ENCODE measurements at regions not wholly inside any gene's neighbourhood (a gene's known extent, or its start where the extent isn't known, plus 50 kb on each side); places are given as distances from the start of the nearest gene placed in this dataset.

DNA sequence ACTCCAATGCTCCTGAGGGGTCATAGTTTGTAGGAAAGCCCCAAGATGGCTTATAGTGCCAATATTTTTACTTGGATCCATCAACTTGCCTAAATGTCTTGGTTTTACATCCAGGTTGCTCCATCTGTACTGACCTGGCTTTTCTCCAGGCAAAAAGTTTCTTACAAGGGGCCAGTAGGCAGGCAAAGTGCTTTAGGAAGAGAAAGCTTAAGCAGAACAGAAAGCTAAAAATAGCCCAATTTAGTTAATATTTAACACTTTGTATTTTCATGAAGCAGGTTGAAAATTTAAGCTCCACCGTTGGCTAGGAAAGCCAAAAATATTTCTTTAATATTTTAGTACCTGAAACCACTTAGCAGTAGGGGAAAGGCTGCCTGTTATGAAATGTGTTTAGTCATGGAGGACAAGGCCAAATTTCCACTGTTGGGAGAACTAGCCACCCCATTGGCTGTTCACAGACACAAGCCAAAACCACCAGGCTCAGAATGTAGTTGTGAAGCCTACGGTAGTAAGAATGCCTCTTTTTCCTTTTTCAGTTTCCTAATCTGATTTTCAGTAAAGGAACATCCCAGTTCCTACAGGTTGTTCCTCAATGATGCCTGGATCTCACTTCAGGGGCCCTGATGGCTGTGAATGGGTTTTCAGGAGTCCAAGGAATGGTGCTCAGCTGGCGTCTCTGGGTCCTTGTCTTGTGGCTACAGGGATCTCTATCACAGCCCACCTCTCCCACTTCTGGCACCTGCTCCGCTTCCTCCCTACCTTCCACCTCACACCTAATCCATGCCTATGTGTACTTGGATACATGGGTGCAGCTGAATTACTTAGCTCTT, 324.8 kb downstream of the PMP22 start:
- H3K27me3 ChIP-seq = no peaks in the 10 kb centered on the region
- no peak overlapping the region for H3K4me3 ChIP-seq
- H3K27ac ChIP-seq = no peak overlapping the region
- no peak for TF ChIP-seq CTCF (IDR thresholded peaks at IDR 0.05)
- H3K9me3 ChIP-seq = peaks cover 0 to 9% of the 10 kb centered on the region in 2 donors
- H3K36me3 ChIP-seq = no peaks in the 10 kb centered on the region
- no peak for DNase-seq (ENCODE audit: low spot score)
- H3K4me1 ChIP-seq = no peaks in the 10 kb centered on the region

GRCh38 chr17:14935845-14936485, 329.2 kb downstream of the PMP22 start:
- Histone ChIP-seq H3K9me3 (no peaks in the 10 kb centered on the region), H3K27ac (no peak overlapping the region), H3K27me3 (no peaks in the 10 kb centered on the region), H3K4me1 (no peaks in the 10 kb centered on the region), H3K36me3 (no peaks in the 10 kb centered on the region), H3K4me3 (no peak overlapping the region)
- TF ChIP-seq CTCF (IDR thresholded peaks at IDR 0.05) = no peak
- DNase-seq (ENCODE audit: low spot score) = no peak

DNA sequence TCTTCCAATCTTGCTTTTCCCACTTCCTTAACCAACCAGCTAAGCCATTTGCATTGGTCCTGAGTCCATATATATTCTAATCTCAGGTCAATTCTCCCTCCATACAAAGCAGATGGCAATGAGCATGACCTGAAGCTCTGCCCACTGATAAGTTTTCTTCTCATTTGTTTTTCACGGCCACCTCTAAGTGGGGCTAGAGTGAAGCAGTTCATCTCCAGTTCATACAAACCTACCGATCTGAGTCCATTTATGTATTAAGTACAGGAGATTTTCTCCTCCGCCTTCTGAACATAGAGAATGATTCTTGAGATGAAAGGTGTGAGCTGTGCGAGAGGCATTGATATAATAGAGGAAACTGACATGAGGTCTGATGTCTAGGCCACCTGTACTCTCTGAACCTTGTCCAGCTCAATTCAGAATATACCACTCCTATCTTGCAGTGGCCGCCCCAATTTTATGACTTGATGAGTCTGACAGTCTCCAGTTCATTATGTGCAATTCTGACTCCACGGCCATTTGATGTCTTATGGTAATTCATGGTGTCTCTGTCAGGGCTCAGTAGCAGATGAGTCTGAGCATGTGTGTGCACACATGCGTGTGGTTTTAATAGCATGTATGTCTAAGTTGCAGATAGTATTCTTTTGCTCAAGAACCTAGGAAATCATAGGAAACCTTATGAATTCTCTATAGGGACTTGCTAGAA, 329.8 kb downstream of the PMP22 start:
- Histone ChIP-seq H3K4me1 (no peaks in the 10 kb centered on the region), H3K27me3 (no peaks in the 10 kb centered on the region), H3K27ac (no peak overlapping the region), H3K36me3 (no peaks in the 10 kb centered on the region), H3K9me3 (no peaks in the 10 kb centered on the region), H3K4me3 (no peak overlapping the region)
- no peak for DNase-seq (ENCODE audit: low spot score)
- TF ChIP-seq CTCF (IDR thresholded peaks at IDR 0.05) = no peak

GRCh38 chr17:14933676-14934075, 331.4 kb downstream of the PMP22 start:
- no peaks in the 10 kb centered on the region for H3K27me3 ChIP-seq
- no peaks in the 10 kb centered on the region for H3K9me3 ChIP-seq
- no peak for DNase-seq (ENCODE audit: low spot score)
- H3K36me3 ChIP-seq = no peaks in the 10 kb centered on the region
- no peak overlapping the region for H3K27ac ChIP-seq
- H3K4me1 ChIP-seq = no peaks in the 10 kb centered on the region
- no peak for TF ChIP-seq CTCF (IDR thresholded peaks at IDR 0.05)
- H3K4me3 ChIP-seq = no peak overlapping the region

- TF ChIP-seq CTCF (IDR thresholded peaks at IDR 0.05) = peak; percentile 55 to 81
- Histone ChIP-seq H3K4me3 (no peak overlapping the region), H3K36me3 (no peaks in the 10 kb centered on the region), H3K27me3 (no peaks in the 10 kb centered on the region), H3K9me3 (peaks cover 0 to 9% of the 10 kb centered on the region in 2 donors), H3K27ac (no peak overlapping the region), H3K4me1 (no peaks in the 10 kb centered on the region)
- DNase-seq (ENCODE audit: low spot score) = no peak
Measured at GRCh38 chr17:14926526-14927122, 338.5 kb downstream of the PMP22 start.
